ENCODE measurements at regions not wholly inside any gene's neighbourhood (a gene's known extent, or its start where the extent isn't known, plus 50 kb on each side); places are given as distances from the start of the nearest gene placed in this dataset.

DNA sequence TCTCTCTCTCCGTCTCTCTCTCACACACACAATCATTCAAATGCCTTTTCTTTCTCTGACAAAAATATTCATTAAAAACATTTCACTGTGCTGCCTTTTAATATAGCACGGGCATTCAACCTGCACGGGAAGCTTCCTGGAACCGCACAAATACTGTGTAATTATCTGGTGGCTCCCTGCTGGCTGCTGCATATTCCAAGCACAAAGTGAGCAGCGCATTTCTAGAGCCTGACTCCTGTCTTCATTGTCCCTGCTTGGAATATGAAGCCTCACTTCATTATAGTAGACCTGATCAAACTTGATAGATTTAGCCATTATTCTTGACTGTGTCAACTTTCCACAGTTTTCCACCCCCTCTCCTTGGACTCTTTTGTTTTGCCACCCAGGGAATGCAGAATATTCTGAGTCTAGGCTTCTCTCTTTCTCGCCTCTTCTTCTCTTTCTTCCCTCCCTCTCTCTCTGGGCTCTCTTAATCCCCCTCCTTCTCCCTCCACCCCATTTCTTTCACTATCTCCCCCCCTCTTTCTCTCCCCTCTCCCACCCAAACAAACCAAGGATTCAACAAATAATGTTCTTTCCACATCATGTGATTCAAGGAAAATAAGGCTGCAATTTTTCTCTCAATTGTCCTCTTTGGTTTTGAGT lies 672.1 kb upstream of the FANCL start:
- TF ChIP-seq, protein P1, sequence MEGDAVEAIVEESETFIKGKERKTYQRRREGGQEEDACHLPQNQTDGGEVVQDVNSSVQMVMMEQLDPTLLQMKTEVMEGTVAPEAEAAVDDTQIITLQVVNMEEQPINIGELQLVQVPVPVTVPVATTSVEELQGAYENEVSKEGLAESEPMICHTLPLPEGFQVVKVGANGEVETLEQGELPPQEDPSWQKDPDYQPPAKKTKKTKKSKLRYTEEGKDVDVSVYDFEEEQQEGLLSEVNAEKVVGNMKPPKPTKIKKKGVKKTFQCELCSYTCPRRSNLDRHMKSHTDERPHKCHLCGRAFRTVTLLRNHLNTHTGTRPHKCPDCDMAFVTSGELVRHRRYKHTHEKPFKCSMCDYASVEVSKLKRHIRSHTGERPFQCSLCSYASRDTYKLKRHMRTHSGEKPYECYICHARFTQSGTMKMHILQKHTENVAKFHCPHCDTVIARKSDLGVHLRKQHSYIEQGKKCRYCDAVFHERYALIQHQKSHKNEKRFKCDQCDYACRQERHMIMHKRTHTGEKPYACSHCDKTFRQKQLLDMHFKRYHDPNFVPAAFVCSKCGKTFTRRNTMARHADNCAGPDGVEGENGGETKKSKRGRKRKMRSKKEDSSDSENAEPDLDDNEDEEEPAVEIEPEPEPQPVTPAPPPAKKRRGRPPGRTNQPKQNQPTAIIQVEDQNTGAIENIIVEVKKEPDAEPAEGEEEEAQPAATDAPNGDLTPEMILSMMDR (IDR thresholded peaks at IDR 0.05), result no peak
- TF ChIP-seq POLR2A (IDR thresholded peaks at IDR 0.05), result no peak
